ENCODE measurements at regions not wholly inside any gene's neighbourhood (a gene's known extent, or its start where the extent isn't known, plus 50 kb on each side); places are given as distances from the start of the nearest gene placed in this dataset.

- no peak overlapping the region for H3K27ac ChIP-seq
- no peaks in the 10 kb centered on the region for H3K4me1 ChIP-seq
- H3K36me3 ChIP-seq, result no peaks in the 10 kb centered on the region
- no peaks in the 10 kb centered on the region for H3K27me3 ChIP-seq
- H3K9me3 ChIP-seq, result no peaks in the 10 kb centered on the region
- H3K4me3 ChIP-seq, result no peak overlapping the region
- DNase-seq (ENCODE audit: low spot score in 2 of 2), result no peak
- TF ChIP-seq POLR2A (IDR thresholded peaks at IDR 0.05) (no peak), EP300 (IDR thresholded peaks at IDR 0.05) (no peak)
- TF ChIP-seq, protein P1, sequence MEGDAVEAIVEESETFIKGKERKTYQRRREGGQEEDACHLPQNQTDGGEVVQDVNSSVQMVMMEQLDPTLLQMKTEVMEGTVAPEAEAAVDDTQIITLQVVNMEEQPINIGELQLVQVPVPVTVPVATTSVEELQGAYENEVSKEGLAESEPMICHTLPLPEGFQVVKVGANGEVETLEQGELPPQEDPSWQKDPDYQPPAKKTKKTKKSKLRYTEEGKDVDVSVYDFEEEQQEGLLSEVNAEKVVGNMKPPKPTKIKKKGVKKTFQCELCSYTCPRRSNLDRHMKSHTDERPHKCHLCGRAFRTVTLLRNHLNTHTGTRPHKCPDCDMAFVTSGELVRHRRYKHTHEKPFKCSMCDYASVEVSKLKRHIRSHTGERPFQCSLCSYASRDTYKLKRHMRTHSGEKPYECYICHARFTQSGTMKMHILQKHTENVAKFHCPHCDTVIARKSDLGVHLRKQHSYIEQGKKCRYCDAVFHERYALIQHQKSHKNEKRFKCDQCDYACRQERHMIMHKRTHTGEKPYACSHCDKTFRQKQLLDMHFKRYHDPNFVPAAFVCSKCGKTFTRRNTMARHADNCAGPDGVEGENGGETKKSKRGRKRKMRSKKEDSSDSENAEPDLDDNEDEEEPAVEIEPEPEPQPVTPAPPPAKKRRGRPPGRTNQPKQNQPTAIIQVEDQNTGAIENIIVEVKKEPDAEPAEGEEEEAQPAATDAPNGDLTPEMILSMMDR (IDR thresholded peaks at IDR 0.05), result no peak
- 93 to 95% methylated on average over 6 of the region's 6 CpGs for WGBS, 2 donors
Observed at GRCh38 chr2:220871909-220872308, 700.2 kb downstream of the EPHA4 start.

DNA sequence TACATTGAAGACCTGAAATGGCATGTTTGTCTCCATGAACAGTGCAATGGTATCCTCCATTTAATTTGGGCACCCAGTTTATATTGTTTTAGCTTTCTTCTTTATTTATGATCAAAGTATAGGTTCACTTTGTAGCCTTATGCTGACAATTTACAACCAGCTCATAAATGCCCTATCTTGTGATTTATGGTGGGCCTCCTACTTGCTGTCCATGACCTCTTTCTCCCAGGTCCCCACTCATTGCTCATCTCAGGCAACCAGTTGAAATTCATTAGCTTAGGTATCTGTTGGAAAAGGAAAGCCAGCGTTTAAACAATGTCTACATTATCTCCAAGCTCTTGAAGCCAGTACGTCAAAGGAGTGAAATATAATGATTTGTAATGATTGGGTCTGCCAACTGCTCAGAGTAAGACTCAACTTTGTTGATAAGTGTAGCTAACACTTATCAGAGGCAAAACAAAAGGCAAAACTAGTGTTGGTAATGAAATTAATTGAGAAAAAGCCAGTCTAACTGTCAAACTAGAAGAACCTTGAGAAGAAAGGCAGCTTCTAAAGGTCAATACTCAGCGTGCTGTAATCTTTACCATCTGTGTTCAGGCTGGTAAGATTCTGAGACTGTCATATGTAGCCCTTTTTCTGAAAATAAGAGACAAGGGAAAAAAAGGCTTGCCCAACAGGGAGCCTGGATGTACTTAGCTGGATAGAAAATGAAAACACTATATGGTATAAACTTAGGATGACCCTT, 695.9 kb downstream of the EPHA4 start:
- Histone ChIP-seq H3K27me3 (no peaks in the 10 kb centered on the region), H3K4me1 (no peaks in the 10 kb centered on the region), H3K4me3 (no peak overlapping the region), H3K27ac (no peak overlapping the region), H3K36me3 (no peaks in the 10 kb centered on the region), H3K9me3 (no peaks in the 10 kb centered on the region)
- no peak for TF ChIP-seq POLR2A (IDR thresholded peaks at IDR 0.05)
- TF ChIP-seq, protein P1 (IDR thresholded peaks at IDR 0.05), result no peak
- TF ChIP-seq EP300 (IDR thresholded peaks at IDR 0.05), result no peak
- 76% methylated on average over 3 of the region's 3 CpGs for WGBS, 2 donors
- no peak for DNase-seq (ENCODE audit: low spot score in 2 of 2)

DNA sequence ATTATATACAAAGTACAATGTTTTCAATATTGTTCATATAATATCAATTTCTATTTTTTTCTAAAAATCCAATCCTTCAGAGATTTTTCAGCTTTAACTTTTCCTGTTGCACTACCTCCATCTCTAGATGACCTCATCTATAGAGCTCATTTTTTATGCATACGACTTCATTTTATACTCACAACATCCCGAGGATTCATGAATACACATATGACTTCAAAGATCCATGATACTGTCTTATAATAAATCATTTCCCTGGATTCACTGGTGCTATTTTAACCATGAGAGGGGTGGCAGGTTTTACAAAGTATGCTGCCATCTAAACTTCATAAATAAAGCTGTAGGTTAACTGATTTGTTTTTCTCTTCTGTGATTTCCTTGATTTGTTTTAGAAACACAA, 694.6 kb downstream of the EPHA4 start:
- 77 to 94% methylated on average over 2 of the region's 2 CpGs for WGBS, 2 donors
- H3K9me3 ChIP-seq, result no peaks in the 10 kb centered on the region
- no peak for TF ChIP-seq EP300 (IDR thresholded peaks at IDR 0.05)
- H3K36me3 ChIP-seq, result no peaks in the 10 kb centered on the region
- no peak overlapping the region for H3K27ac ChIP-seq
- H3K4me1 ChIP-seq, result no peaks in the 10 kb centered on the region
- no peaks in the 10 kb centered on the region for H3K27me3 ChIP-seq
- DNase-seq (ENCODE audit: low spot score in 2 of 2), result no peak
- no peak overlapping the region for H3K4me3 ChIP-seq

GRCh38 chr2:220877897-220878296, 694.2 kb downstream of the EPHA4 start:
- no peak overlapping the region for H3K27ac ChIP-seq
- H3K4me1 ChIP-seq, result no peaks in the 10 kb centered on the region
- no peak overlapping the region for H3K4me3 ChIP-seq
- WGBS, 2 donors, result 80 to 84% methylated on average over 4 of the region's 4 CpGs
- no peaks in the 10 kb centered on the region for H3K9me3 ChIP-seq
- TF ChIP-seq POLR2A (IDR thresholded peaks at IDR 0.05) (no peak), EP300 (IDR thresholded peaks at IDR 0.05) (no peak)
- TF ChIP-seq, protein P1 (IDR thresholded peaks at IDR 0.05), result no peak
- no peaks in the 10 kb centered on the region for H3K27me3 ChIP-seq
- DNase-seq (ENCODE audit: low spot score in 2 of 2), result no peak
- H3K36me3 ChIP-seq, result no peaks in the 10 kb centered on the region

- Histone ChIP-seq H3K4me3 (no peak overlapping the region), H3K9me3 (no peaks in the 10 kb centered on the region), H3K4me1 (no peaks in the 10 kb centered on the region), H3K36me3 (no peaks in the 10 kb centered on the region), H3K27ac (no peak overlapping the region), H3K27me3 (no peaks in the 10 kb centered on the region)
- TF ChIP-seq, protein P1 (IDR thresholded peaks at IDR 0.05), result no peak
- no peak for TF ChIP-seq POLR2A (IDR thresholded peaks at IDR 0.05)
- no peak for TF ChIP-seq EP300 (IDR thresholded peaks at IDR 0.05)
- no peak for DNase-seq (ENCODE audit: low spot score in 2 of 2)
- 52 to 54% methylated on average over 3 of the region's 3 CpGs for WGBS, 2 donors
Observed at GRCh38 chr2:220880623-220881596, 691.2 kb downstream of the EPHA4 start.
